Loucy (cell line): ENCODE measurements at regions not wholly inside any gene's neighbourhood (a gene's known extent, or its start where the extent isn't known, plus 50 kb on each side); places are given as distances from the start of the nearest gene placed in this dataset.

Source experiments
- EZH2phosphoT487 ChIP-seq: fragments of 200-600 bp; IDR thresholded peaks from 2 replicates; pipeline ENCODE4 v1.6.1; 2018; ENCODE audit warnings: antibody characterized with exemption, mild to moderate bottlenecking, moderate library complexity, borderline replicate concordance
- TF ChIP-seq, protein P1 (sequence below): fragments of 200-600 bp; sonication (generic); conservative IDR thresholded peaks from 2 replicates; pipeline ENCODE4 v1.5.1; 2014; ENCODE audit warnings: mild to moderate bottlenecking, antibody characterized with exemption, low read length

DNA sequence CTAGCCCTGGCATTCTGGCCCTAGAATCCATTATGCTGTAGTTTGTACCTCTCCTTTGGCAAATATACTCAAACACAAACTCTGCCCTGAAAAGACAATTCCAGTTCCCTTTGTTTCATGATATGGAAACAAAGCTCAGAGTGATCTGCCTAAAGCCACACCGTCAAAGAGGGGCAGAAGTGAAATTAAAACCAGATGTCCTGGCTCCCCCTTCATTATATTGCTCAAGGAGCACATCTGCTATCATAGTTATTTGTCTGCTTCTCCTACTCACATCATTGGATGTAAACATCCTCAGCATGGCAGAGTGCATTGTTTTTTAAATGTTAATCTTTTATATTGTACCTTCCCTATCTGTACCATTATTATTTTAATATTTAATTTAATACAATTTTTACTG is 266.7 kb upstream of the SMARCA2 start:
- TF ChIP-seq, protein P1, sequence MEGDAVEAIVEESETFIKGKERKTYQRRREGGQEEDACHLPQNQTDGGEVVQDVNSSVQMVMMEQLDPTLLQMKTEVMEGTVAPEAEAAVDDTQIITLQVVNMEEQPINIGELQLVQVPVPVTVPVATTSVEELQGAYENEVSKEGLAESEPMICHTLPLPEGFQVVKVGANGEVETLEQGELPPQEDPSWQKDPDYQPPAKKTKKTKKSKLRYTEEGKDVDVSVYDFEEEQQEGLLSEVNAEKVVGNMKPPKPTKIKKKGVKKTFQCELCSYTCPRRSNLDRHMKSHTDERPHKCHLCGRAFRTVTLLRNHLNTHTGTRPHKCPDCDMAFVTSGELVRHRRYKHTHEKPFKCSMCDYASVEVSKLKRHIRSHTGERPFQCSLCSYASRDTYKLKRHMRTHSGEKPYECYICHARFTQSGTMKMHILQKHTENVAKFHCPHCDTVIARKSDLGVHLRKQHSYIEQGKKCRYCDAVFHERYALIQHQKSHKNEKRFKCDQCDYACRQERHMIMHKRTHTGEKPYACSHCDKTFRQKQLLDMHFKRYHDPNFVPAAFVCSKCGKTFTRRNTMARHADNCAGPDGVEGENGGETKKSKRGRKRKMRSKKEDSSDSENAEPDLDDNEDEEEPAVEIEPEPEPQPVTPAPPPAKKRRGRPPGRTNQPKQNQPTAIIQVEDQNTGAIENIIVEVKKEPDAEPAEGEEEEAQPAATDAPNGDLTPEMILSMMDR: no peak
- TF ChIP-seq EZH2phosphoT487: no peak
